Thyroid gland (tissue), 4 donors: ENCODE measurements at regions not wholly inside any gene's neighbourhood (a gene's known extent, or its start where the extent isn't known, plus 50 kb on each side); places are given as distances from the start of the nearest gene placed in this dataset.

Source experiments
- DNase-seq, 2 donors: peaks; one replicate each; pipeline ENCODE4 v3.0.0-alpha.2; 2019
- H3K27ac ChIP-seq, 3 donors: fragments of 200-600 bp; sonication (generic); 1 replicate in 2 of 3; 2 replicates in 1 of 3; pipeline ENCODE4 v1.5.1; 2016 to 2019; ENCODE audit warnings: mild to moderate bottlenecking in 1 of 3, moderate library complexity in 1 of 3
- H3K27me3 ChIP-seq: fragments of 200-600 bp; sonication (generic); one replicate; pipeline ENCODE4 v1.5.1; 2019
- H3K36me3 ChIP-seq, 2 donors: fragments of 200-600 bp; sonication (generic); one replicate each; pipeline ENCODE4 v1.5.1; 2016 to 2019
- H3K4me1 ChIP-seq, 2 donors: fragments of 200-600 bp; sonication (generic); one replicate each; pipeline ENCODE4 v1.5.1; 2017 to 2019
- H3K4me3 ChIP-seq, 3 donors: fragments of 200-600 bp; sonication (generic); replicated peaks in 1 of 3; 1 replicate in 2 of 3; 2 replicates in 1 of 3; pipeline ENCODE4 v1.5.1; 2016; ENCODE audit warnings: mild to moderate bottlenecking in 1 of 3
- H3K9me3 ChIP-seq: fragments of 200-600 bp; sonication (generic); one replicate; pipeline ENCODE4 v1.5.1; 2017
- POLR2A ChIP-seq, 2 donors: fragments of 450-650 bp; IDR thresholded peaks; one replicate each; pipeline ENCODE4 v1.6.1; 2017; ENCODE audit warnings: antibody characterized with exemption in 2 of 2, mild to moderate bottlenecking in 2 of 2, moderate library complexity in 1 of 2
- WGBS, 2 donors: methylation state at CpG; one replicate each; pipeline ENCODE4 v1.1.5; 2017; 5-methylcytosine and 5-hydroxymethylcytosine counted together
- intact Hi-C: fragments of 100-400 bp; cut with DNase I; formaldehyde crosslinking; loops from one replicate; pipeline ENCODE4 v1.15.1; 2023
- TF ChIP-seq, protein P1 (sequence below), 6 experiments: fragments of 200-600 bp in 3 of 6; fragments of 450-650 bp in 3 of 6; sonication (generic) in 3 of 6; IDR thresholded peaks; one replicate each; pipeline ENCODE4 v1.5.1; 2016 to 2019; ENCODE audit warnings: antibody characterized with exemption in 6 of 6, mild to moderate bottlenecking in 2 of 6, inconsistent platforms in 1 of 6, moderate library complexity in 1 of 6

DNA sequence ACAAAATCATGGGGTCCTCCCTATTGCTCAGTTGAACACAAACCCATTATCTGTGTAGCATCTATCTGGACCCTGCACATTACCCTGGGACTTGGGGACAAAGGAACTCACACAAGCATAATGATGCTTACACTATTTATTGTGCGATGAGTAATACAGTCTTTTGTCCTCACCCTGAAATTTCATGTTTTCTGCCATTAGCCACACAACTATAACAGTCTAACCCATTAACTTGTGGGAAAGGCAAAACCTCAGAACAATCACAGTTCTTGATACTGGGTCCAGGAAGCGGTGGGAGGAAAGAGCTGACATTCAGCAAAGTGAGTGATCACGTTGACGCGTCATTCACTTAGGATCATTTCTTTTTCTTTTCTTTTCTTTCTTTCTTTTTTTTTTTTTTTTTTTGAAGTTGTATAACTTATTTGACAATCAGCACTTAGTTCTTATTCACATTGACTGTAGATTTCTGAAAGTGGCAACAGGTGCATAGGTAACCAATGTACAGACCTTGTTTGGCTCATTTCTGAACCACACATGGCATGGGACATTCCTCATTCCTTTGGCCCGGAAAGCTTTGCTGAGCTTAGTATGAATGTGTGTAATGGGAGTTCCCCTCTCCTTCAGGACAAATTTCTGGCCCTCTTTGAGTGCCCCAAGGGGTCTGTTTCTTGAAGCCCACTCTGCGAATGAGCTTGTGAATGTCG lies 94.8 kb upstream of the CNKSR3 start:
- no peak for DNase-seq
- TF ChIP-seq, protein P1, sequence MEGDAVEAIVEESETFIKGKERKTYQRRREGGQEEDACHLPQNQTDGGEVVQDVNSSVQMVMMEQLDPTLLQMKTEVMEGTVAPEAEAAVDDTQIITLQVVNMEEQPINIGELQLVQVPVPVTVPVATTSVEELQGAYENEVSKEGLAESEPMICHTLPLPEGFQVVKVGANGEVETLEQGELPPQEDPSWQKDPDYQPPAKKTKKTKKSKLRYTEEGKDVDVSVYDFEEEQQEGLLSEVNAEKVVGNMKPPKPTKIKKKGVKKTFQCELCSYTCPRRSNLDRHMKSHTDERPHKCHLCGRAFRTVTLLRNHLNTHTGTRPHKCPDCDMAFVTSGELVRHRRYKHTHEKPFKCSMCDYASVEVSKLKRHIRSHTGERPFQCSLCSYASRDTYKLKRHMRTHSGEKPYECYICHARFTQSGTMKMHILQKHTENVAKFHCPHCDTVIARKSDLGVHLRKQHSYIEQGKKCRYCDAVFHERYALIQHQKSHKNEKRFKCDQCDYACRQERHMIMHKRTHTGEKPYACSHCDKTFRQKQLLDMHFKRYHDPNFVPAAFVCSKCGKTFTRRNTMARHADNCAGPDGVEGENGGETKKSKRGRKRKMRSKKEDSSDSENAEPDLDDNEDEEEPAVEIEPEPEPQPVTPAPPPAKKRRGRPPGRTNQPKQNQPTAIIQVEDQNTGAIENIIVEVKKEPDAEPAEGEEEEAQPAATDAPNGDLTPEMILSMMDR (IDR thresholded peaks at IDR 0.05), result no peak
- no peak for TF ChIP-seq POLR2A (IDR thresholded peaks at IDR 0.05)
- intact Hi-C loops, result no loop called here
- Histone ChIP-seq H3K27ac (no peak overlapping the region), H3K4me1 (no peaks in the 10 kb centered on the region), H3K36me3 (no peaks in the 10 kb centered on the region), H3K27me3 (no peaks in the 10 kb centered on the region), H3K4me3 (no peak overlapping the region), H3K9me3 (no peaks in the 10 kb centered on the region)
- WGBS, 2 donors, result 93 to 98% methylated on average over 8 of the region's 8 CpGs

DNA sequence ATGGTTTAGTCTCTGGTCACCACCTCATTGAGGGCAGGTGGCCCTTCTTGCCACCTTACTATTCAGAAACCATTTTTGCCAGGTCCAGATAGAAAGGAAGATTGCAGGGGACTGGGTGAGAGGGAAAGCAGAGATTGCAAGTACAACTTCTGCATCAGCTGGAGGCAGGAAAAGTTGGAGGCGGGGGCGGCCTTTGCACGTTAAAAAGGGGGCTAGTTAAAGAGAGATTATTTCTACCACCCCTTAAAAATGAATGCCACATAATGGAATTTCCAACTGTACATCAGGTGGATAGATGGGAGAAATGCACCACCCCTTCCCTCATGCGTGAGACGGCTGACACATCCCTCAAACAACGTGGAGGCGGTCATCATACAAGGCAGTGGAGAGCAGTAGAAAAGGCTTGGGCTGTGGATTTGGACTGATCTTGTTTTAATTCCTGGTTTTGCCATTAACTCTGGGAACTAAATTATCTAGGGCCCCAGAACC lies 95.4 kb upstream of the CNKSR3 start:
- WGBS, 2 donors, result 94 to 95% methylated on average over 7 of the region's 7 CpGs
- Histone ChIP-seq H3K9me3 (no peaks in the 10 kb centered on the region), H3K4me1 (no peaks in the 10 kb centered on the region), H3K4me3 (no peak overlapping the region), H3K27me3 (no peaks in the 10 kb centered on the region), H3K27ac (no peak overlapping the region), H3K36me3 (no peaks in the 10 kb centered on the region)
- TF ChIP-seq, protein P1 (IDR thresholded peaks at IDR 0.05), result no peak
- TF ChIP-seq POLR2A (IDR thresholded peaks at IDR 0.05), result no peak
- intact Hi-C loops, result no loop called here
- no peak for DNase-seq

DNA sequence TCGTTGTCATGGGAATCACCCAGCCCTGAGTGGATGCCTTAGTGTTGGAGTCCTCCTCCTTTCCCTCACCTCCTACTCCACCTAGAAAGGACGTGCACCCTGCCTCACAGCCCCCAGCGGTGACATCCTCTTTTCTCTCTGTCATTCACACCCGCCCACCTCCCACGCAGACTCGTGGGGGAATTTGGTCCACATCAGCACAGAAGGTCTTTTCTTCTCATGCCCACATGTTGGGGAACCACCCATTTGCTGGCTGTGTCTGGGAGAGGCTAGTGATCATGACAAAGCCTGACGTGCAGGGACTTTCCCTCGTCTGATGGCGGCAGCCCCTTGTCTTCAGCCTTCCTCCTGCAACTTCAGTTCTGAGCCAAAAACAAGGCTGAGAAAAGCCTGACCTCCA lies 96.0 kb upstream of the CNKSR3 start:
- intact Hi-C loops, result no loop called here
- H3K4me3 ChIP-seq, result no peak overlapping the region
- no peak for DNase-seq
- H3K27me3 ChIP-seq, result no peaks in the 10 kb centered on the region
- WGBS, 2 donors, result 73 to 77% methylated on average over 9 of the region's 9 CpGs
- no peaks in the 10 kb centered on the region for H3K4me1 ChIP-seq
- TF ChIP-seq, protein P1 (IDR thresholded peaks at IDR 0.05), result no peak
- H3K9me3 ChIP-seq, result no peaks in the 10 kb centered on the region
- H3K36me3 ChIP-seq, result no peaks in the 10 kb centered on the region
- no peak overlapping the region for H3K27ac ChIP-seq

DNA sequence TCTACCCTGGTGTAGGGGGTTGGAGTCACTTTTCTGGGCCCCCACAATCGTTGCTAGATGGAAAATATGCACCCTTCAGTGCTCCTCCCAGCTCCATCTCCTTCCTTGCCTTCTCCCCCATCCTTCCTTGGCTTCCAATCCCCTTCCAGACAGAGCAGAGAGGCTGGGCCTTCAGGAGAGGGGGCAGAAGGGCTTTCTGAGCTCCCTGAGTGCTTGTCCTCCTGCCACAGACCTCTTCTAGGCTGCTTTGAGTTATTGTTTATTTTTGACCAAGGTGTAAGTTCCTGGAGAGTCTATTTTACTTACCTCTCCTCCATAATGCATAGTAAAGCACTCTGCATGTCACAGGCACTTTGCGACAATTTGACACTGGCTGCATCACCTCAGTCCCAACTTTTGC lies 96.4 kb upstream of the CNKSR3 start:
- no peaks in the 10 kb centered on the region for H3K4me1 ChIP-seq
- TF ChIP-seq, protein P1 (IDR thresholded peaks at IDR 0.05), result no peak
- TF ChIP-seq POLR2A (IDR thresholded peaks at IDR 0.05), result no peak
- no peak overlapping the region for H3K4me3 ChIP-seq
- 48 to 50% methylated on average over 2 of the region's 2 CpGs for WGBS, 2 donors
- DNase-seq, result no peak
- no peaks in the 10 kb centered on the region for H3K9me3 ChIP-seq
- intact Hi-C loops, result no loop called here
- no peaks in the 10 kb centered on the region for H3K36me3 ChIP-seq
- H3K27ac ChIP-seq, result no peak overlapping the region
- no peaks in the 10 kb centered on the region for H3K27me3 ChIP-seq

DNA sequence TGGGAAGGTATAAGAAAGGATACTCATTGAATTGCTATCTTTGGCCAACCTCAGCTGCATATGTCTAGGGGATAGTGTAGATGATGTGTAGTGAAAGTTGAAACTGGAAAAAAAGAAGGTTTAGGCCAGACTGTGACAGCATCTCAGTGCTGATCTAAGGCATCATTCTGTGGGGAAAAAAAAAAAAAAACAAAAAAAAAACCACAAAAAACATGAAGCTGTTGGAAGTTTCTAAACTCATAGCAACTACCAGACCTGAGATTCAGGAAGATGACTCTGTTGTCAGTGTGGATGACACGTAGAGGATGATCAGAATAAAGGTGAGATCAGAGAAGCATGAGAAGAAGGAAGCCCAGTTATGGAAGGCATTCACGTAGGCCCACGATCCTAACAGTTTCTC lies 100.8 kb upstream of the CNKSR3 start:
- Histone ChIP-seq H3K4me3 (no peak overlapping the region), H3K27ac (no peak overlapping the region), H3K4me1 (peaks cover 0 to 5% of the 10 kb centered on the region in 2 donors), H3K27me3 (no peaks in the 10 kb centered on the region), H3K36me3 (no peaks in the 10 kb centered on the region), H3K9me3 (no peaks in the 10 kb centered on the region)
- intact Hi-C loops, result no loop called here
- 89 to 90% methylated on average over 3 of the region's 3 CpGs for WGBS, 2 donors
- no peak for DNase-seq
- no peak for TF ChIP-seq POLR2A (IDR thresholded peaks at IDR 0.05)
- TF ChIP-seq, protein P1 (IDR thresholded peaks at IDR 0.05), result no peak
